ENCODE measurements at regions not wholly inside any gene's neighbourhood (a gene's known extent, or its start where the extent isn't known, plus 50 kb on each side); places are given as distances from the start of the nearest gene placed in this dataset.

DNA sequence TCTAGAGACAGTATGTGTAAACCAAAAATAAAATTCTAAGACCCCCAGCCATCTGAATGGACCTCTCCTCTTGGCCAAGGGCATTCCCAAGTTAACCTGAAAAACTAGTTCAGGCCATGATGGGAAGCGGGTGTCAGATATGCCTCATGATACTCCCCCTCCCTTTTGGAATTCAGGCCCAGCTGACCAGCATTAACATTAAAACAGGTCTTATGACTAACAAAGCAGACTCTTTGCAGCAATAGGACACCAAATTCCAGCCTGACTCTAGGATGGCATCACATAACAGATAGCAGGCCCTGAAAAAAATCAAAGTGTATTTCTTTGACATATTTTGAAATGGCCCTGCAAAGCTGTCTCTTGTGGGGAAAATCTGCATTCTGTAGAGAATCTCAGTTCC is 73.3 kb upstream of the L3MBTL4 start:
- no peaks in the 10 kb centered on the region for H3K4me1 ChIP-seq (ENCODE audit: control insufficient read depth in 1 of 2, insufficient read depth in 2 of 2, low read length in 2 of 2)
- no peaks in the 10 kb centered on the region for H3K36me3 ChIP-seq (ENCODE audit: control insufficient read depth in 1 of 2, insufficient read depth in 2 of 2, low read length in 1 of 2)
- ATAC-seq (ENCODE audit: low FRiP score) (no peak), DNase-seq (no peak)
- no peaks in the 10 kb centered on the region for H3K9me3 ChIP-seq (ENCODE audit: control insufficient read depth, low read length)
- intact Hi-C loops (cut with DNase I) = loop anchor here in 1 of 2 donors (10.0 kb wide), 1 partner anchor 613 kb away; no protein-coding TSS in a partner anchor
- no peak overlapping the region for H3K4me3 ChIP-seq (ENCODE audit: low read length in 2 of 2)
- H3K27me3 ChIP-seq (ENCODE audit: control insufficient read depth in 1 of 2, insufficient read depth in 2 of 2, low read length in 1 of 2) = no peaks in the 10 kb centered on the region
- no peak overlapping the region for H3K27ac ChIP-seq (ENCODE audit: low read depth in 1 of 2, low read length in 2 of 2)
- 87 to 96% methylated on average over 1 of the region's 1 CpG for WGBS, 2 donors

DNA sequence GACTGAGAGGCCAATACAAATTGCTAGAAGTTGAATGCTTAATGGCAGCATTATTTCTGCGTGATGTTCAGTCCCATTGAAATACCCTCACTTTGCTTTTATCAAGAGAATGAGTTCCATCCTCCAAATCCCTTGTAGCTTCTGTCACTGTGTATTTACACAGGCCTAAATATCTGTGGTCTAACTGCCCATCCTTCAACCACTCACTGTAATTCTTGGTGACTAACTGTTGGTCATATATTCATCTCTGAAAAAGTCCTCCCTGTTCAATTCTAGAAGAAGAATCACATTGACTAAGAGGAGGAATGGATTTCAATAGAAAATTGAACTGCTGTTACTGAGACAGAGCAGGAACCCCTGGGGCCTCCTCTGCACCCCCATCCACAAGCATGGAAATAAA is 74.2 kb upstream of the L3MBTL4 start:
- no peaks in the 10 kb centered on the region for H3K27me3 ChIP-seq (ENCODE audit: control insufficient read depth in 1 of 2, insufficient read depth in 2 of 2, low read length in 1 of 2)
- ATAC-seq (ENCODE audit: low FRiP score) = no peak
- no peaks in the 10 kb centered on the region for H3K36me3 ChIP-seq (ENCODE audit: control insufficient read depth in 1 of 2, insufficient read depth in 2 of 2, low read length in 1 of 2)
- DNase-seq = no peak
- WGBS, 2 donors = 96 to 99% methylated on average over 1 of the region's 1 CpG
- intact Hi-C loops (cut with DNase I) = loop anchor here in 1 of 2 donors (10.0 kb wide), 1 partner anchor 614 kb away; no protein-coding TSS in a partner anchor
- no peak overlapping the region for H3K4me3 ChIP-seq (ENCODE audit: low read length in 2 of 2)
- H3K4me1 ChIP-seq (ENCODE audit: control insufficient read depth in 1 of 2, insufficient read depth in 2 of 2, low read length in 2 of 2) = no peaks in the 10 kb centered on the region
- H3K9me3 ChIP-seq (ENCODE audit: control insufficient read depth, low read length) = no peaks in the 10 kb centered on the region
- H3K27ac ChIP-seq (ENCODE audit: low read depth in 1 of 2, low read length in 2 of 2) = no peak overlapping the region

DNA sequence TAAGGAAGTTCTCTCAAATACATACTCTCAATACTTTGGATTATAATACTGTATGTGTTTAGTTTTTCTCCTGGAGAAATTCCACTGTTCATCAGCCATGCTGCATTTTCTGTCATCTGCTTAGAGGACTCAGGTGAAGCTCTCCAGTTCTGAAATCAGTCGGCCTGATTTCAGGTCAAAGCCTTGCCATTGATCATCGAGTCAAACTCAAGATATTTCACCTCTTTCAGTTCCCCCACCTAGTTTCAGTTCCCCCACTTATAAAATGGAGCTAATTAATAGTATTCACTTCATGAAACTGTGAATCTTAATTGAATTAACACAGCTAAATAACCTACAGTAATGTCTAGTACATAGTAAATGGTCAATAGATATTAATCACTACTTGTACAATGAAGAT is 75.3 kb upstream of the L3MBTL4 start:
- Histone ChIP-seq H3K9me3 (ENCODE audit: control insufficient read depth, low read length) (no peaks in the 10 kb centered on the region), H3K27ac (ENCODE audit: low read depth in 1 of 2, low read length in 2 of 2) (no peak overlapping the region), H3K36me3 (ENCODE audit: control insufficient read depth in 1 of 2, insufficient read depth in 2 of 2, low read length in 1 of 2) (no peaks in the 10 kb centered on the region), H3K4me1 (ENCODE audit: control insufficient read depth in 1 of 2, insufficient read depth in 2 of 2, low read length in 2 of 2) (no peaks in the 10 kb centered on the region), H3K27me3 (ENCODE audit: control insufficient read depth in 1 of 2, insufficient read depth in 2 of 2, low read length in 1 of 2) (no peaks in the 10 kb centered on the region), H3K4me3 (ENCODE audit: low read length in 2 of 2) (no peak overlapping the region)
- intact Hi-C loops (cut with DNase I) = loop anchor here in 1 of 2 donors (10.0 kb wide), 1 partner anchor 615 kb away; no protein-coding TSS in a partner anchor
- no peak for DNase-seq
- no peak for ATAC-seq (ENCODE audit: low FRiP score)
- whole genome bisulfite sequencing, 2 donors = 75 to 81% methylated on average over 2 of the region's 2 CpGs

DNA sequence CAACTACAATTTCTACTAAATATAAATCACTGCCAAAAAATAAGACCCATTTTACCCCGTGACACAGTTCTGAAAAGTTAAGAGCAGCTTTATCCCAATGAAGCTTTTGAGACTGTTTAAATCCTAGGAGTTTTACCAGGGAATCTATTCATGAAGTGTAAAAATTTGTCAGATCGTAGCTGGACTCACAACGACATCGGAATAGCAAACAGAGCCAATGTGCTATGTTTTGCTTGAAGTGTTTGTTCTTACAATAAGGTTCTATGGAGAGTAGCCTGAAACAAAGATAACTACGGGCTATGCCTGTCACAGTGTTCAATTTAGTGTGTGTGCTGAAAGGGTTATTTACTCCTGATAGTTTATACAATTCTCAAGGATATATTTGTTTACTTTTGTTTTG is 78.5 kb upstream of the L3MBTL4 start:
- Histone ChIP-seq H3K27ac (ENCODE audit: low read depth in 1 of 2, low read length in 2 of 2) (no peak overlapping the region), H3K36me3 (ENCODE audit: control insufficient read depth in 1 of 2, insufficient read depth in 2 of 2, low read length in 1 of 2) (no peaks in the 10 kb centered on the region), H3K27me3 (ENCODE audit: control insufficient read depth in 1 of 2, insufficient read depth in 2 of 2, low read length in 1 of 2) (no peaks in the 10 kb centered on the region), H3K4me1 (ENCODE audit: control insufficient read depth in 1 of 2, insufficient read depth in 2 of 2, low read length in 2 of 2) (no peaks in the 10 kb centered on the region), H3K4me3 (ENCODE audit: low read length in 2 of 2) (no peak overlapping the region), H3K9me3 (ENCODE audit: control insufficient read depth, low read length) (no peaks in the 10 kb centered on the region)
- DNase-seq (no peak), ATAC-seq (ENCODE audit: low FRiP score) (no peak)
- intact Hi-C loops (cut with DNase I) = no loop called here
- WGBS, 2 donors = 47 to 55% methylated on average over 5 of the region's 5 CpGs

DNA sequence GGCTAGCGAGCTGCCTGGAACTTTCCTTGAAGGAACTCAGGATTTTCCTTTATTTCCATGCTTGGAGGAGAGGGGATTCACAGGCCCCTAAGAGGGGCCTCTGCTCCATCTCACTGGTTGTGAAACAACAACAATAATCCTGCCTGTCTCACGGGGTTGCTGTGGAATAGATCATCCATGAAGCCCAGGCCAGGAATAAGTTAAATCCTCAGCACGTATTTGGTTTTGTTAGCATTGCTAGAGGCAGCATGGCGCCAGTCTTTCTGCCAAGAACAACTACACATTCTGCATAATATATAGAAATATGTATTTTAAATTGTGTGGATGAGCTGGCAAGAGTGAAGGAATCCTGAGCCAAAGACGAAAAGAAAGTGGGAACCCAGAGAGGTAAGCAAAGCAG is 80.8 kb upstream of the L3MBTL4 start:
- Histone ChIP-seq H3K36me3 (ENCODE audit: control insufficient read depth in 1 of 2, insufficient read depth in 2 of 2, low read length in 1 of 2) (no peaks in the 10 kb centered on the region), H3K27ac (ENCODE audit: low read depth in 1 of 2, low read length in 2 of 2) (no peak overlapping the region), H3K27me3 (ENCODE audit: control insufficient read depth in 1 of 2, insufficient read depth in 2 of 2, low read length in 1 of 2) (no peaks in the 10 kb centered on the region), H3K4me1 (ENCODE audit: control insufficient read depth in 1 of 2, insufficient read depth in 2 of 2, low read length in 2 of 2) (no peaks in the 10 kb centered on the region), H3K9me3 (ENCODE audit: control insufficient read depth, low read length) (no peaks in the 10 kb centered on the region), H3K4me3 (ENCODE audit: low read length in 2 of 2) (no peak overlapping the region)
- no peak for ATAC-seq (ENCODE audit: low FRiP score)
- no peak for DNase-seq
- WGBS, 2 donors = 28 to 30% methylated on average over 5 of the region's 5 CpGs
- intact Hi-C loops (cut with DNase I) = no loop called here

DNA sequence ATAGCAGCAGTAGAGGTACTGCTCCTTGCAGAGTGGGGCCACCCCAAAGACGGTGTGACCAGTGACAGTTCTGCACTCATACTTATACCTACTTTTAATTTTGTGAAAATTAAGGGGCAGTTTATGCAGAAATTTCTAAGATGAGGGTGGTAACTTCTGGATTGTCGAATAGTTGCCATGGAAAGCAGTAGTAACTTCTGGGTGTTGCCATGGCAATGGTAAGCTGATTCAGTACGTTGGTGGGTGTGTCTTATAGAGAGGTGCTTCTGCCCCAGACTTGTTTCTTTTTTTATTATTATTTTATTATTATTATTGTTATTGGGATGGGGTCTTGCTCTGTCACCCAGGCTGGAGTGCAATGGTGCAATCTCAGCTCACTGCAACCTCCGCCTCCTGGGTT is 82.8 kb upstream of the L3MBTL4 start:
- Histone ChIP-seq H3K27me3 (ENCODE audit: control insufficient read depth in 1 of 2, insufficient read depth in 2 of 2, low read length in 1 of 2) (peaks cover 0 to 4% of the 10 kb centered on the region in 2 donors), H3K9me3 (ENCODE audit: control insufficient read depth, low read length) (no peaks in the 10 kb centered on the region), H3K36me3 (ENCODE audit: control insufficient read depth in 1 of 2, insufficient read depth in 2 of 2, low read length in 1 of 2) (no peaks in the 10 kb centered on the region), H3K4me3 (ENCODE audit: low read length in 2 of 2) (no peak overlapping the region), H3K4me1 (ENCODE audit: control insufficient read depth in 1 of 2, insufficient read depth in 2 of 2, low read length in 2 of 2) (no peaks in the 10 kb centered on the region), H3K27ac (ENCODE audit: low read depth in 1 of 2, low read length in 2 of 2) (no peak overlapping the region)
- no peak for DNase-seq
- intact Hi-C loops (cut with DNase I) = no loop called here
- ATAC-seq (ENCODE audit: low FRiP score) = no peak
- 69 to 71% methylated on average over 4 of the region's 4 CpGs for WGBS, 2 donors

DNA sequence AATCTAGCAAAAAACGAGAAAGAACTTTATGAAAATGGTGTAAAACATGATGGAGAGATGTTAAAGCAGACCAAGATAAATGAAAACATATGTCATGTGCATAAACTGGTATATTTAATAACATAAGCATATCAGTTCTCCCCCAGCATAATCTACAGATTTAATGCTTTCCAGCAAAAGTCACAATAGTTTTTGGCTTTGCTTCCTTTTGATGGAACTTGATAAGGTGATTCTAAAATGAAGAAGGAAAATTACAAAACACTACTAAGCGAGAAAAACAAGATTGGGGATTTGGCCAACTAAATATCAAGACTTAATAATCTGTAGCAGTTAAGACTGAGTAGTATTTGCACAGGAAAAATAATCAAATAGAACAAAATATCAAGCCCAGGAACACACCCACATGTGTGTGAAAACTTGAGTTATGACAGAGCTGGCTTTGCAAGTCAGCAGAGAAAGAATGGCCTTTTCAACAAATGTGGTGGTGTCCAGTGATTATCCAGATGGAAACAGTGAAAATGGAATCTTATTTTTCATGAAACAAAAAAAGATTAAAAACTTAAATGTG is 83.7 kb upstream of the L3MBTL4 start:
- Histone ChIP-seq H3K4me3 (ENCODE audit: low read length in 2 of 2) (no peak overlapping the region), H3K4me1 (ENCODE audit: control insufficient read depth in 1 of 2, insufficient read depth in 2 of 2, low read length in 2 of 2) (no peaks in the 10 kb centered on the region), H3K9me3 (ENCODE audit: control insufficient read depth, low read length) (no peaks in the 10 kb centered on the region), H3K36me3 (ENCODE audit: control insufficient read depth in 1 of 2, insufficient read depth in 2 of 2, low read length in 1 of 2) (no peaks in the 10 kb centered on the region), H3K27me3 (ENCODE audit: control insufficient read depth in 1 of 2, insufficient read depth in 2 of 2, low read length in 1 of 2) (peaks cover 0 to 4% of the 10 kb centered on the region in 2 donors), H3K27ac (ENCODE audit: low read depth in 1 of 2, low read length in 2 of 2) (no peak overlapping the region)
- DNase-seq = no peak
- WGBS, 2 donors = 15 to 27% methylated on average over 2 of the region's 2 CpGs
- ATAC-seq (ENCODE audit: low FRiP score) = no peak
- intact Hi-C loops (cut with DNase I) = no loop called here

DNA sequence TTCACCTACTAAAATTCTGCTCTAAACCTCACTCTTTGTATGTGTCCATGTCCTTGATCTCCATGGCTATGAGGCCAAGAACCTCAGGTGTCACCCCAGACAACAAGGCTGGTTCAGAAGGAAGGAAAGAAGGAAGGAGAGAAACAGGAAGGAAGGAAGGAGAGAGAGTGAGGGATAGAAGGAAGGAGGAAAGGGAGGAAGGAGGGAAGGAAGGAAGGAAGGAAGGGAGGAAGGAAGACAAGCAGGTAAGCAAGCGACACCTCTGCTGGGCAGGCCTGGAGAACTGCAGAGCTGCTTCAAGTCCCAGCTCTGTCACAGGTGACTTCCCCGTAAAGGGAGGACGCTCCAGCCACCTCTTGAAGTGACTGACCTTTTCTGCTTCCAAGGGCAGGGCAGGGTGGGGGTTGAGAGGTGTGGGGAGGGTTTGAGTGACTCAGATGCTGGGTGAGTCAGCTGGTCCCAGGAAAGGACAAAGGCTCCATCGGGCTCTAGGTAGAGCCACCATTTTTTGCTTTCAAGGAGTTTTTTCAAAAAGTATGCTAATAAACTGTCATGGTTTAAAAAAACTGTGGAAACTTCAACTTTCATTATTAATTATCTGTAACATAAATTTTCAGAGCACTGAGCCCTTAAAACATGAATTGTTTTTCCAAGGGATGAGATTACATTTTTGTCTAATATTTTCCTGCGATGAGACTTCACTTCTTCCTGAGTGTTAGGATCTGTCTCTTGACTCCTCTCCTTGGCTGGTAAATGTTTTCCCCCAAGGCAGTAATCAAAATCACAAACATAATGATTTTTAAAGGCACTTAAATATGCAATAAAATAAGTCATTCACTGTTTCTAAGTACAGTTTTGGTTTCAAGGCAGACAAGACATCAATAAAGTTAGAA is 90.1 kb upstream of the L3MBTL4 start:
- no peaks in the 10 kb centered on the region for H3K36me3 ChIP-seq (ENCODE audit: control insufficient read depth in 1 of 2, insufficient read depth in 2 of 2, low read length in 1 of 2)
- no peaks in the 10 kb centered on the region for H3K4me1 ChIP-seq (ENCODE audit: control insufficient read depth in 1 of 2, insufficient read depth in 2 of 2, low read length in 2 of 2)
- intact Hi-C loops (cut with DNase I) = no loop called here
- DNase-seq (no peak), ATAC-seq (ENCODE audit: low FRiP score) (no peak)
- 84 to 87% methylated on average over 5 of the region's 5 CpGs for WGBS, 2 donors
- peaks cover 0 to 4% of the 10 kb centered on the region in 2 donors for H3K27me3 ChIP-seq (ENCODE audit: control insufficient read depth in 1 of 2, insufficient read depth in 2 of 2, low read length in 1 of 2)
- H3K4me3 ChIP-seq (ENCODE audit: low read length in 2 of 2) = no peak overlapping the region
- no peak overlapping the region for H3K27ac ChIP-seq (ENCODE audit: low read depth in 1 of 2, low read length in 2 of 2)
- no peaks in the 10 kb centered on the region for H3K9me3 ChIP-seq (ENCODE audit: control insufficient read depth, low read length)

DNA sequence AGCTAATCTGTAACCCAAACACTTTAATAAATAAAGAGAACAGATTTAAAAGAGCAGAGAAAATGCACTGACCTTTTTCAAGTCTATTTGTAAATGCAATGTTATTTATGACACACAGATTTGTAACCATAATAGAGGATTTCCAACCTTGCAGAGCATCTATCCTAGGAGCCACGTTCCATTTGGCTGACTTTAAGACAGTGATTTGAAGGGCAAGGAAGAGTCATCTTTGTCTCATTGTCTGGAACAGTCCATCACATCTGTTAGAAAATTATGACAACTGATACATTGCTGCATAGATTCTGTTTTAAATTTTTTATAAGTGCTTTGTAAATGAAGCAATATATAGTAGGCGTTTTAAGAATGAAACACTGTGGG is 90.8 kb upstream of the L3MBTL4 start:
- ATAC-seq (ENCODE audit: low FRiP score) (no peak), DNase-seq (no peak)
- WGBS, 2 donors = 66 to 70% methylated on average over 2 of the region's 2 CpGs
- peaks cover 0 to 4% of the 10 kb centered on the region in 2 donors for H3K27me3 ChIP-seq (ENCODE audit: control insufficient read depth in 1 of 2, insufficient read depth in 2 of 2, low read length in 1 of 2)
- H3K27ac ChIP-seq (ENCODE audit: low read depth in 1 of 2, low read length in 2 of 2) = no peak overlapping the region
- H3K4me1 ChIP-seq (ENCODE audit: control insufficient read depth in 1 of 2, insufficient read depth in 2 of 2, low read length in 2 of 2) = no peaks in the 10 kb centered on the region
- H3K9me3 ChIP-seq (ENCODE audit: control insufficient read depth, low read length) = no peaks in the 10 kb centered on the region
- H3K36me3 ChIP-seq (ENCODE audit: control insufficient read depth in 1 of 2, insufficient read depth in 2 of 2, low read length in 1 of 2) = no peaks in the 10 kb centered on the region
- intact Hi-C loops (cut with DNase I) = no loop called here
- H3K4me3 ChIP-seq (ENCODE audit: low read length in 2 of 2) = no peak overlapping the region

Measured in aorta (tissue), 5 donors.